HG03175 (cell line): ENCODE measurements at regions not wholly inside any gene's neighbourhood (a gene's known extent, or its start where the extent isn't known, plus 50 kb on each side); places are given as distances from the start of the nearest gene placed in this dataset.

ENCODE experiments used
- ATAC-seq: cut with Tn5 transposase; IDR thresholded peaks from one replicate; pipeline ENCODE4 v1.9.1; 2021; ENCODE audit warnings: mild to moderate bottlenecking, moderate library complexity; ENCODE audit not compliant: unreplicated experiment

DNA sequence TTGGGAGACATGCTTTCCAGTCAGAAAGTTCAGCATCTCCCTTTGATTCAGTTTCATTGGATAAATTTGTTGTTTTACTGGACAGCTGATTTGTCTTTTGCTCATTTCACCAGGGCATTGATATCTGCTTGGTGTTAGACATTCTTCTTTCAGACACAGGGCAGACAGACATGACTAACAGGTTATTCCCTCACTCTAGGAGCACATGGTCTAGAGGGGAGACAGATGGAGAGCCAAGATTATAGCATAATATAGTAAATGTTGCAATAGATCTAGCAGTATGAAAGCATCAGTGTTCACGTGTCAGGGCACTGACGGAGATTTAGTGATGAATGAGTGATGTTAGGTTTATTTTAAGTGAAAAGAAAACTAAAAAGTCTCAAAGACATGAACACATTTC, 187.0 kb upstream of the CYRIA start:
- ATAC-seq, result no peak

DNA sequence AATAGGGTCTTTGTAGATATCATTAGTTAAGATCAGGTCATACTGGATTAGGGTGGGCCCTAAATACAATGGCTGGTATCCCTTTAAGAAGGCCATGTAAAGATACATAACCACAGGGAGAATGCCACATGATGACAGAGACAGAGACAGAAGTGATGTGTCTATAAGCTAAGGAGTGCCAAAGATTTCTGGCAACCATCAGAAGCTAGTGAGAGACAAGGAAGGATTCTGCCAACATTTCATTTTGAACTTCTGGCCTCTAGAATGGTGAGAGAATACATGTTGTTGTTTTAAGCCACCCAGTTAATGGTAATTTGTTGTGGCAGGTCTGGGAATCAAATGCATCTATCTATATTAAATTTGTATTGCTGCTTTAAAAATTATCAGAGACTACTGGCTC, 185.5 kb upstream of the CYRIA start:
- ATAC-seq, result no peak

DNA sequence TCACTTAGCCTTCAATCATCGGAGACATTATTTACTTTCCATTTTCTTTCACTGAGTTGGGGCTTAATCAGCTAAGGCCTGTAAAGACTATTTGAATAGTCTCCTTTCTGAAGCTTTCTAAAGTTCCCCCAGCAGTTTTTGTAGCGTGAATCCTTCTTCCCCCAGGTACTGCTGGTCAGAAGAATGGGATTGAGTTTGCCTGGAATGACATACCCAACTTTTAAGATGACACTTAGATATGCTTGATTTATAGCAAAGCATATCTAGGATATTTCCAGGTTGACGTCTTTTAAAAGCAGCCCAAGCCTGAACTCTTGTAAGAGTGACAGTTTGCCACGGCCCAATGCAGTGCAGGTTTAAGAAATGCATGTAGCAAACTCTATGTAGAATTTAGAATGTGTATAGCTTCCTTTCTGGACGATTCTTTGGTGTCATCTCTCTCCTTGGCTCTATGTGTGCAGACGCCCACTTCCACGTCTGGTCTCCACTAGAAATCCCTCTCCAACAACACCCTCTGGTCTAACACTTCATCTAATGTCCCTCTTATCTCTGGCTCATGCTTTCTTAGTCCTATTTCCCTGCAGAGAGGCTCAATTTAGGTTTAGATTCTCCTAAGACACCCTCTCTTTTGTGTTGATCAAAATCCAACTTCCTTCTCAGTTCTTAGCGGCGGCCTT, 175.0 kb upstream of the CYRIA start:
- ATAC-seq, result no peak

DNA sequence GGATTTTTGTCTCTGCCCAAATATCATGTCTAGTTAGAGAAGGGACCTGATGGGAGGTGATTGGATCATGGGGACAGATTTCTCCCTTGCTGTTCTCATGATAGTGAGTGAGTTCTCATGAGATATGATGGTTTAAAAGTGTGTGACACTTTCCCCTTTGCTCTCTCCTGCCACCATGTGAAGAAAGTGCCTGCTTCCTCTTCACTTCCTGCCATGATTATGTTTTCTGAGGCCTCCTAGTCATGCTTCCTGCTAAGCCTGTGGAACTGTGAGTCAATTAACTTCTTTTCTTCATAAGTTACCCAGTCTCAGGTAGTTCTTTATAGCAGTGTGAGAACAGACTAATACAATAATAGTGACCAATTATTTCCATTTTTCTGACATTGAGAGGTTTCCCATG, 167.3 kb upstream of the CYRIA start:
- no peak for ATAC-seq

DNA sequence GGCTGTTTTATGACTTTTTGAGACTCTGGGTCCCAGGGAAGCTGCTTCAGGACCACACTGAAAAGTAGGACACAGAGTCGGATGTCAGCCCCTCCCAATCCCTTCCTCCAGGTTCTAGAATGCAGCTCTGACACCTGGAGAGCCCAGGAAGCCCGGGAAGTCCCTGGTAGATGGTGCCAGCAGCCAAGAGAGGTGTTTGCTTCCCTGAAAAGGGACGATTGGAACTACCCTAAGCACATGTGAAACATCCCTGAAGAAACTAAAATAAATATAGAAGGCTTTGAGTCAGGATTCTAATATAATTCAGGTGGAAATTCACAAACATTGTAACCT, 163.2 kb upstream of the CYRIA start:
- no peak for ATAC-seq

DNA sequence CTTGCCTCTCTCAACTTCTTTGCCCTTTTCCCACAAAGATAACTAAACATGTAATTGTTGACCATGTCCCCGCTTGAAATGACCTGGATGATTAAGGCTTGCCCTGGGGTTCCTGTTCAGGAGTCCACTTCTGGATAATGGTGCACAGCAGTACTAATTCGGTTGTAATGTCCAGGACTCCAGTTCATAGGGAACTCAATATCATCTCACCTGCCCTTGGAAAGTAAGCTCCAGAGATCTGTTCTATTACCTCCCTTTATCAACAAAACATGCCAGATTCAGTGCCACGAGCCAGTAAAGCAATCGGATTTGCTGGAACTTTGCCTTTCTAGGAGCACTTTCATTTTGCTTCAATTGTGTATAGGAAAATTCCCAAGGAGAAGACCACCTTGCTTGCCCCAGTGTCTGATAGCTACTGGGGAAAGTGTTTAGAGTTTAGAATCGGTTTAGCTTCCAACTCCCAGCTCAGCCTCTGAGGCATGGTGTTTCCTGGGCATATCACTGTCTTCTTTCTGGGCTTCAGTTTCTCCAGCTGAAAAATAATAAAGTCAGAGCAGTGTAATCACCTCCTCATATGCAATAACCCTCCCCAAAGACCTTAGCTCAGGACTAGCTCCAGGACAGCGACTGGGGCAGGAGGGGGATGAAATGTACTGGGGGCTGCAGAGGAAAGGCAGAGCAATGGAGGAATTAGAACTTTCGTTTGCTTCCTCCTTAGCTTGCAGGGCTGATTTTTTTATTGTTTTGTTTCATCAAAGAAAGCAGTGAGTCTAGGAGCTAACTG, 162.6 kb upstream of the CYRIA start:
- ATAC-seq, result no peak

DNA sequence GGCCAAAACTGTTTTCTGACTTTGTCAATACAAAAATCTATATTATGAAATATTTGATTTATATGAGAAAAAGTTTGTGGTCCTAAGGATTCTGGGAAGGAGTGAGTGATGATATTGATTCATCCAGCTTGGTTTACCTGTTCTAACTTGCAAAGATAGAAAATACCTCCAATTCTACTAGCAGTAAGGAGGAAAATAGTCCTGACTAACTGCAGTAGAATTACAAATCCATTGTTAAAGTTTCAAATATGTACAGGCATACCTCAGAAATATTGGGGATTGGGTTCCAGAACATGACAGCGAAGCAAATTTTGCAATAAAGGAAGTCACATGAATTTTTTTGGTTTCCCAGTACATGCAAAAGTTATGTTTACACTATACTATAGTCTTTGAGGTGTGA, 158.8 kb upstream of the CYRIA start:
- ATAC-seq, result no peak

DNA sequence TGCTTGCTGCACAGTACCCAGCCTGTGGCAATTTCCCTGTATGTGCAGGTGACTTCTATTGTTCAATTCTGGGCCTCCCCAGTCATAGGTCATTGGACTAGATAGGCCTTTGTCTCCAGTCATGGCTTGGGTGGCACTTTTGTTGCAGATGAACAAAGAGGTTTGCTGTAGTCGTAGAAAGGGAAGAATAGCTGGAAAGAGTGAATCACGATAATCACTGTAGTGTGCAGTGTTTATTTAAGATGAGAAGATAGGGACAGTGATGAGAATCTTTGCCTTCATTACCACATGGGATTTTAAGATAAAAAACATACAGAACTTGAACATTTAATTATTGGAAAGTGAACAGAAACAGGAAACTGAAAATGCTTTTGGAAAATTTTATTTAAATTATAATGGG, 156.1 kb upstream of the CYRIA start:
- ATAC-seq, result no peak

DNA sequence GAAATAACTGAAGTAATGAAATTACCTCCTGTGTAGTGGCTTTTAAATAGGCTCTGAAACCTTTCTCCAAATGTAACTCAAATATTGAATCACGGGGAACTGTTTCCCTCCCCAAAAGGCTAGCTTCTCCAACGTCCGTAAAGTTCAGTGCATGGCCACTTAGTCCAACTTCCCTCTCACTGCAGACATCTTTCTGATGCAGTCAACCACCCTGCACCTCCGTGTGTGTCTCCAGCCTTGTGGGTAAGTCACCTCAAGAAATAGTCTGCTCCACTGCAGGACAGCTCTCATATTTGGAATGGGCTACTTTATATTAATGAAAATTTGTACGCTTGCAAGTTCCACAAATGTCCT, 152.5 kb upstream of the CYRIA start:
- ATAC-seq, result no peak

DNA sequence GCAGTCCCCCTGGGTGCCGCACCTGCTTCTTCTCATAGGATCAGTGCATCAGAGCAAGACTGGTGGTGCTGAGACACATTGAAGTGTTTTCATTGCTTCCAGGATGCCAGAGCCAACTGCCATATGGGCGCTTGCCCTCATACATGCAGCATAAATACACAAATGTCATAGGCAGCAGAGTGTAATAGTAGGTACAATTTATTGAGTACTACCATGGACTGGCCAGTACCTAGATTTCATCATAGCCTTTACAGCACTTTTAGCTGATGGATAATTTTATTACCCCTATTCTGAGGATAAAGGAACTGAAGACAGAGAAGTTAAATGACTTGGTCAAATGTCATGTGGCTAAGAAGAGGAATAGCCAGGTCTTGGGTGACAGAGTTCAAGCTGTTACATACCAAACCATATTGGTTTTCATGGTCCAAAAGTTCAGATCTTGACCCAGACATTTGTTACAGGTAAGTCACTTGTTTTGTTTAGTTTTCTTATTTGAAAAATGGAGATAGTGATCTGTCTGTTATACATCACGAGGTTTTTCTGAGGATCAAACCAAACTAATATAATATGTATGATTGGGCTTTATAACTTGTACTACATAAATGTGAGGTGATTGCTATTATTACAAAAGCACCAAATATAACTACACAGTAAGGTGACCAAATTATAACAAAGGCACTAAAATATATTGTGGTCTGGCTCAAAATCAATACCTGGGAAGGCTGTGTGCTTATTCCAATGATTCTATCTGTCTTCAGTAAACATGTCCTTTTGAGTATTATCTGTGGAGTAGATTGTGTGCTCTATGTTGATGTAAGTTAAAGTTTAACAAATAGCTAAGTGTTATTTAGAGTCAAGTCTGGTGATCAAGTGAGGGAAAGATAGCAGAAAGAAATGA, 151.9 kb upstream of the CYRIA start:
- no peak for ATAC-seq

DNA sequence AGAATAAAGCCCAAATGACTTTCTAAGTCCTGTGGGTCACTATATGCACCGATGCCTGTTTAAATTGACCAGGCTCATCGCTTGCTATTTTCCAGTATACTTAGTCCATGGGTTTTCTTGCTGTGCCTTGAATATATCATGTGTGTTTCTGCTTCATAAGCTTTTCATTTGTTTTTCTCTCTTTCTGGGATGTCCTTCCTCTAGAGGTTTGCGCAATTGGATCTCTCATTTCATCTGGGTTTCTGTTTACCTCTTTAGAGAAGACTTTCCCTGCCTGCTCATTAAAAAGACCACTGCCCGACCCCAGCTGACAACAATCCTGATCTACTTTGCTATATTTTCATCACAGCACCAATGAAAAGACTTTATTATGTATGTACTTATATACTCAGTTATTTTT, 150.9 kb upstream of the CYRIA start:
- ATAC-seq, result no peak

DNA sequence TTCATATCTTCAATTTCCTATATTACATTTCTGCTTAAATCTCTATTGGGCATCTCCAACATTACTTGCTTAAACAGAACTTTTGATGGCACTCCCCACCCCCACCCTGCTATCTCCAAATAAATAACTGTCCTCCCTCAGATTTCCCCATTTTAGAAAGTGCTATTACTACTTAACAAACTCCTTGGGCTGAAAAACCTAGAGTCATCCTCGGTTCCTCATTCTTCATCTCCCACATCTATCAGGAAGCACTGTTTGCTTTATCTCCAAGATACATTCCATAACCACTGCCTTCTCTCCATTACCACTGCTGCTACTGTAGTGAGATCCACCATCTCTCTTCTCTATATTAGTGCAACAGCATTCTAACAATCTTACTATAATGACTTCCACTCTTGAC, 150.4 kb upstream of the CYRIA start:
- ATAC-seq, result no peak

DNA sequence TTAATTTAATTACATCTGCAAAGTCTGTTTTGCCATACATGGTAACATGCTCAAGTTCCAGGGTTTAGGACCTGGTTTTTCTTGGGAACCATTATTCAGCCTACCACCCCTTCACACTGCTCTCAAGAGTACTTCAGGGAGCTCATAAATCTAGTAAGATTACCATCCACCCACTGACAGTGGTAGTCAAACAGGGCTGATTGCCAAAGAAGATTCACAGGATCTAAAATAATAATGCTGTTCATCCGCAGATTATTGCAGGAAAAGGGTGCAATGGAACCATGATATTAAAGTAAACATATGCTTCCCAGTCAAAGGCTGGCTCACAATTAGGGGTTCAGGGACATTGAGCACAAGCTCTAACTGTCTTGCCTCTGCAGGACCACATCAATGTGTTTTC, 148.0 kb upstream of the CYRIA start:
- no peak for ATAC-seq

DNA sequence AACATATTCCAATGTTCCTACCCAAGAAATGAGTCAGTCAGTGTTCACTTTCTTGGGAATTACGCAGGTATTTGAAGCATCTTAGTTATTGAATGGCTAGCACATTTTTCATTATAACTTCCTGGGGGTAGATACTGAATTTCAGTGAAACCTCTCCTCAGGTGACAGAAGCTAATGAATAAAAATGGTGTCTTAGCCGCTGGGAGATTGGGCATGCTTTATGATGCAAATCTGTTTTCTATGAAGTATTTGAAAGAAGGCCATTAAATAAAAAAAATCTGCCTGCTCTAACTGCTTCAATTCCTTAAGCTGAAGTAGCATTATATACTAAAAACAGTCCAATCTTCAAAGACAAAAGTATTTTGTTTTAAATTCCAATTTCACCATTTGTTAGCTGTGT, 132.8 kb upstream of the CYRIA start:
- ATAC-seq, result no peak

DNA sequence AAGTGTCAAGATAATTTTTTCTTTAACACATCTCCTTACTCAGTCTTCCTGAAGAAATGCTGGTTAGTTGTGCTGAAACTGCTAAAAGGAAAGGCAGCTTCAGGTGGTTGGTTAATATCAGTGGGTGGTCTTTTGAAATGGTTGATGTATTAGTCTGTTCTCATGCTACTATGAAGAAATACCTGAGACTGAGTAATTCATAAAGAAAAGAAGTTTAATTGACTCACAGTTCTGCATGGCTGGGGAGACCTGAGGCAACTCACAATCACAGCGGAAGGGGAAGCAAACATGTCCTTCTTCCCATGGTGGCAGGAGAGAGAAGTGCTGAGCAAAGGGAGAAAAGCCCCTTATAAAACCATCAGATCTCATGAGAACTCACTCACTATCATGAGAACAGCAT, 125.9 kb upstream of the CYRIA start:
- no peak for ATAC-seq

DNA sequence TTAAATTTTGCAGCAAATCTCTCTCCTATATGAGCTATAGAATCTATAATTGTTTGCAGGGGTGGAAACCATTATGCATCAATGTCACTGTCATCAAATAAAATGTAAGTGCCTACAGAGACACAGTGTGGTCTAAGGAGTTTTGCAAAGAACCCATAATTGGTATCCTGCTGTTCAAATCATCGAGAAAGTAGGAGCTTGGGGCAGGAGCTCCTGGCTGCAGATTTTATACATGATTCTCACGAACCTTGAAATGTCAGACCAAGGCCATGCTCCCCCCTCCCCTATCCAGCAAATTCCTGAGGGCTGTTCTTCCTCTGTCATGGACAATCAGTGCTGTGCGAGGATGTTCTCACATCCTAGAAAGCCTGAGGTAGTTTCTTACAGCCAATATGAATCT, 119.5 kb upstream of the CYRIA start:
- ATAC-seq, result no peak

DNA sequence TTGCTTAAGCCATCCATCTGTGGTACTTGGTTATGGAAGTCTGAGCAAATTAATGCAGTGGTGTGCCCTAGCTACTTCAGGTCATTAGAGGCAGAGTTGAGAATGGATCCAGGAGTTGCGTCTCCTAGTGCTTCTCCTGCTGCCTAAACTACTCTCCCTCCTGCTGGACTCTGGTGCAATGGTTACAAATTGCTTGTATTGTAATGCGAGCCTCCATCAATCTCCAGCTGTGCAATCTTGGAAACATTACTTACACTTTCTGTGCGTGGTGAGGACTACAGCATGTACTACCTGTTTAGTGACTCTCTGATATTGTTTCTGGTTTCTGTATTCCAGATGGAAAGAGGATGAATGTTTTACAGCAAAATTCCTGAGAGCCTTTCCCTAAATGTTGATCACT, 119.0 kb upstream of the CYRIA start:
- no peak for ATAC-seq

DNA sequence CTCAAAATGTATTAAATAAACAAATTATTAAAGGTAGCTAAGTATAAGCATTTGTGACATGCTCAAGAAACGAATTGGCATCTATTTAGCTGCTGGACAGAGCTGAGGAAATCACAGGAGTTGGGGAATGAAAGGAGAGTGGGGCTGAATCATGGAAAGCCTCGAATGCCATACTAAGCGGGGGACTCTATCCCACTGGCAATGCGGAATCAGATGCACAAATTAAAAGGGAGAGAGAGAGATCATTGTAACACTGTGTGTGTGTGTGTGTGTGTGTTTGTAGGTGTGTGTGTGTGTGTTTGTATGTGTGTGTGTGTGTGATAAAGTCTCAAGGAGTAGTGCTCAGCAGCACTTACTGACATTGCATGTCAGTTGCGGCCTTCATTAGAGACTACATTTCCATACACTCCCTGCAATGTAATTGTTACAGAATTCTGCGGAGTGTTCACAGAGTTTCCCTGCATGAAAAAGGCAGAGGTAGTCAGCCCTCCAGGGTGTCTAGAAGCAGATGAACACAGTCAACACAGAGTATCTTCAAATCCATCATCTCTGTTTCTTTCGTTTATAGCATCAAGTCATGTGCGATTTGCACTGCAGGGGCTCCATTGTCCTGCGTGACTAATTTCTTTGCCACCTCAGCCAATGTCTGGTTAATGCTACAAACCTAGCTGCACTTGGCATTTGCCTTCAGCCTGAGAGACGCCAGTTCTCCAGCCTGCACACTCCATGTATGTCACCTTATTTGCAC, 111.7 kb upstream of the CYRIA start:
- no peak for ATAC-seq

DNA sequence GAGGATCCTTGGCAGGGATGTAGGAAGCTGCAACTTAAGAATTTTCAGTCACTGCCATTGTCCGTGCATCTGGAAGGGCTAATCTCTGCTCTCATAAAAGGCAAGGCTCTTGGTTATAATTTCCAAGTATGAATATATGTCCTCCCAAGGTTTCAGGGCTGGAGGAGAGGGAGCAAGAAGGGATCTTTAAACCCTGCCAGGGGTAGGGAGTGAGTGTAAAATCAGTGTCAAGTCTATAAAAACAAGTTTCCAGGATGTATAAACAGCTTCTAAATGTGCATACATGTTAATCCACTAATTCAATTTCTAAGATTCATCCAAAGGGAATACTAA, 110.2 kb upstream of the CYRIA start:
- ATAC-seq, result no peak

DNA sequence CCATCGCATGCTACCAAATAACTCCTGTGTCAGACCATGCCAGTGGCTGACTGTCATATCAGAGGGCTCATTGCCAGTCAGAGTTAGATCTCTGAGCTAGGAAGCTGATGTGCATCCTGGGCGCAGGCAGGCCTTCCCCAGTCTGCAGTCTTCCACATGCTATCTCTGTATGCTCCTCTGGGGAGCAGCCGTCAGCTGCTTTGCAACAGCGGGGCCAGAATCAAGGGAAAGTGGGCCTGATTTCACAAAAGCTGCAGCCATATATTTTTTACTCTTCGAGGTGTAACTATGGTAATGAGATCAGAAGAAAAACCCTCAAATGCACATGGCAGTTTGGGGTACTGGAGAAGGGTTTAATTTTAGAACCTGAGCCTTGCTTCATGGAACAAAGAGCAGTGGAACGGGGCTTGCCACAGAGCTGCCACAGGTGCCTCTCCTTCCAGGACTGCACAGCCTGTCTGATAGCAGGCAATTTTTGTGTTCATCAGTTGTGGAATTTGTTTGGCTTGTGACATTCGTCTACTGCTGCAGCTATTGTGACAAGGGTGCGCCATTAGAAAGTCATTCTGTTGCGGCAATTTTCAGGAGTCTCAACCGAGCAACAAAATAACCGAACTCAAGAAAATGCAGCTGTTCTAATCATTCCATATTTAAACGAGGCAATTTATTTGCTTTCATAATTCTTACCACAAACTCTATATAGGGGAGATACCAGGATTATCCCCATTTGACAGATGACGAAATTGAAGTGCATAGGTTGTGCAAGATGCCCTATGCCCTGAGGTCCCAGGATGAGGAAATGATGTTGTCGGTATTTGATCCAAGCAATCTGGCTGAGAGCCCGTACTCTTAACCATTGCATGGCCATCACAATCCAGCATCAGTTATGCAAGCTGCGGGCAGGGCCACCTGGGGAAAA, 109.6 kb upstream of the CYRIA start:
- ATAC-seq, result no peak
